Calu3 (cell line): ENCODE measurements at regions not wholly inside any gene's neighbourhood (a gene's known extent, or its start where the extent isn't known, plus 50 kb on each side); places are given as distances from the start of the nearest gene placed in this dataset.

Experiments used
- BruUV-seq: library from RNA; stranded (reverse); fragments of 400-500 nt; replicated peaks from 2 replicates; lab custom pipeline; 2021; lab: Mats Ljungman, UMichigan
- CTCF ChIA-PET: fragments of 300-600 bp; sonication (Branson Sonifier 250); formaldehyde crosslinking; loops from one replicate; lab custom pipeline; 2022; ENCODE audit warnings: antibody characterized with exemption; lab: Charles Lee
- DNase-seq: peaks from one replicate; pipeline ENCODE4 v3.0.0; 2022
- H3K27ac Mint-ChIP-seq: one replicate; pipeline ENCODE4 v1.8.0; 2022; ENCODE audit warnings: mixed read lengths; ENCODE audit not compliant: unreplicated experiment
- H3K27me3 Mint-ChIP-seq: one replicate; pipeline ENCODE4 v1.8.0; 2022; ENCODE audit warnings: mixed read lengths; ENCODE audit not compliant: unreplicated experiment
- H3K36me3 Mint-ChIP-seq: one replicate; pipeline ENCODE4 v1.8.0; 2022; ENCODE audit warnings: mild to moderate bottlenecking, moderate library complexity, mixed read lengths; ENCODE audit not compliant: insufficient read depth, unreplicated experiment
- H3K4me1 Mint-ChIP-seq: one replicate; pipeline ENCODE4 v1.8.0; 2022; ENCODE audit warnings: mild to moderate bottlenecking, low read depth, mixed read lengths; ENCODE audit not compliant: unreplicated experiment
- H3K4me3 Mint-ChIP-seq: one replicate; pipeline ENCODE4 v1.8.0; 2022; ENCODE audit warnings: mild to moderate bottlenecking, low read depth, moderate library complexity, mixed read lengths; ENCODE audit not compliant: unreplicated experiment
- H3K9me3 Mint-ChIP-seq: one replicate; pipeline ENCODE4 v1.8.0; 2022; ENCODE audit warnings: low read depth, mixed read lengths; ENCODE audit not compliant: unreplicated experiment
- intact Hi-C: fragments of 100-400 bp; cut with micrococcal nuclease; formaldehyde crosslinking; loops from one replicate; pipeline ENCODE4 v1.10.0; 2022; ENCODE audit not compliant: unreplicated experiment
- TF ChIP-seq, protein P1 (sequence below): fragments of 200-600 bp; IDR thresholded peaks from one replicate; pipeline ENCODE4 v1.8.0; 2022; ENCODE audit warnings: antibody characterized with exemption; ENCODE audit not compliant: unreplicated experiment

DNA sequence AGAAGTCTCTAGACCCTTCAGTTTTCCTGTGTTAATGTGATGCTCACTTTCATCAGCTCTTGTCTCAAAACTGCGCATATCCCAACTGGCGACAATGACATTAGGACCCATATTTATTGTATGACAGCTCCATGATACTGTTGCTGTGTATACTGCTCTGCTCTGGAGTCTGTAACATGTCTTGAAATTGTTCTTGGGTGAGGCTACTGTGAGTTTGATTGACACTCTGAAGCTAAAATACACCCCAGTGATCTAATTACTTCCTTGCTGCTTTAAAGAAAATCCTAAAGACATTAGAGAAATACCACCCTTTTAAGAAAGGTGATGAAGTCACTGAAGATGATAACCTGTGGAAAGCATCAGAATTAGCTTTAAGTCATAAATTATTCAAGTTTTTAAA, 1046.2 kb downstream of the KCNT2 start:
- no peak overlapping the region for H3K27ac Mint-ChIP-seq
- intact Hi-C loops = no loop called here
- H3K27me3 Mint-ChIP-seq = no peaks in the 10 kb centered on the region
- DNase-seq = no peak
- H3K36me3 Mint-ChIP-seq = no peaks in the 10 kb centered on the region
- CTCF ChIA-PET = no interaction called here
- no peak overlapping the region for H3K4me3 Mint-ChIP-seq
- TF ChIP-seq, protein P1, sequence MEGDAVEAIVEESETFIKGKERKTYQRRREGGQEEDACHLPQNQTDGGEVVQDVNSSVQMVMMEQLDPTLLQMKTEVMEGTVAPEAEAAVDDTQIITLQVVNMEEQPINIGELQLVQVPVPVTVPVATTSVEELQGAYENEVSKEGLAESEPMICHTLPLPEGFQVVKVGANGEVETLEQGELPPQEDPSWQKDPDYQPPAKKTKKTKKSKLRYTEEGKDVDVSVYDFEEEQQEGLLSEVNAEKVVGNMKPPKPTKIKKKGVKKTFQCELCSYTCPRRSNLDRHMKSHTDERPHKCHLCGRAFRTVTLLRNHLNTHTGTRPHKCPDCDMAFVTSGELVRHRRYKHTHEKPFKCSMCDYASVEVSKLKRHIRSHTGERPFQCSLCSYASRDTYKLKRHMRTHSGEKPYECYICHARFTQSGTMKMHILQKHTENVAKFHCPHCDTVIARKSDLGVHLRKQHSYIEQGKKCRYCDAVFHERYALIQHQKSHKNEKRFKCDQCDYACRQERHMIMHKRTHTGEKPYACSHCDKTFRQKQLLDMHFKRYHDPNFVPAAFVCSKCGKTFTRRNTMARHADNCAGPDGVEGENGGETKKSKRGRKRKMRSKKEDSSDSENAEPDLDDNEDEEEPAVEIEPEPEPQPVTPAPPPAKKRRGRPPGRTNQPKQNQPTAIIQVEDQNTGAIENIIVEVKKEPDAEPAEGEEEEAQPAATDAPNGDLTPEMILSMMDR = no peak
- H3K9me3 Mint-ChIP-seq = peaks cover 2% of the 10 kb centered on the region
- no peaks in the 10 kb centered on the region for H3K4me1 Mint-ChIP-seq
- no TSS peak for BruUV-seq

DNA sequence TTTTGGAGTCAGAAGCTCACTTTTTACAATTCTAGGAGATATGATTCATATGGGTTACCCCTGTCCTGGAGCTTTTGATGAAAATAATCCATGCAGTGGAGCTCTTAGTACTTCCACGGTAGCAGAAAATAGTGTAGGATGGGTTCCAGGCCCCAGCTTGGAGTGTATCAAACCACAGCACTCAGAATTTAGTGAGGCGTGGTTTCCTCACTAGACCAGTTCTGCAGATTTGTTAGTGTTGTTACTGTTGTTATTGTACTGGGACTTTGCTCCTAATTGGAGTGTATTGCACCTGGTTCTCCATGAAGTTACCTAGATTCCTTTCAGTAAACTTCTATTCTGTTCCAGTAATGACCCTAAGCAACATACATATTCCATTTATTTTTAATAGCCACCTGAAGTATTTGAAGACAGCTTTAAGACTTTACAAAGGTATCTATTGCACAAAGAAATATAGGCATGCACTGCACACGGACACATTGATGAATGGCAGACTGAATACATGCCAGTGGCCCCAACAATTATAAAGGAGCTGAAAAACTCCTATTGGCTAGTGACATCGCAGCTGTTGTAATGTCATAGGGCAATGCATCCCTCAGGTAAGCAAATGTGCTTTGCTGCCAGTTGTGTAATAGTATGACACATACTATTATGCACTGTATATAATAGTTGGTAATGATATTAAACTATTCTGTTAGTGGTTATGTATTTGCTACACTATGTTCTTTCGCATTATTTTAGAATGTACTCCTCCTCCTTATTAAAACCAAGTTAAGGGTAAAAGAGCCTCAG, 1058.0 kb downstream of the KCNT2 start:
- H3K4me3 Mint-ChIP-seq = no peak overlapping the region
- H3K36me3 Mint-ChIP-seq = no peaks in the 10 kb centered on the region
- CTCF ChIA-PET = no interaction called here
- no peaks in the 10 kb centered on the region for H3K9me3 Mint-ChIP-seq
- intact Hi-C loops = no loop called here
- H3K27me3 Mint-ChIP-seq = no peaks in the 10 kb centered on the region
- no peak for DNase-seq
- no TSS peak for BruUV-seq
- TF ChIP-seq, protein P1 = no peak
- no peak overlapping the region for H3K27ac Mint-ChIP-seq
- H3K4me1 Mint-ChIP-seq = no peaks in the 10 kb centered on the region

DNA sequence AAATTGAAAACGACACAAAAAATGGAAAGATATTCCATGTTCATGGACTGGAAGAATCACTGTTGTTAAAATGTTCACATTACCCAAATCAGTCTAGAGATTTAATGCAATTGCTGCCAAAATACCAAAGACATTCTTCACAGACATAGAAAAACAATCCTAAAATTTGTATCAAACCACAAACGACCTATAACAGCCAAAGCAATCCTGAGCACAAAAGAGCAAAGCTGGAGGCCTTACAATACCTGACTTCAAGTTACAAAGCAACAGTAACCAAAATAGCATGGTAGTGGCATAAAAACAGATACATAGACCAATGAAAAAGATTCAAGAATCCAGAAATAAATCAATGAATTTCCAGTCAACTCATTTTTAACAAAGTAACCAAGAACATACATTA, 1077.3 kb downstream of the KCNT2 start:
- H3K27ac Mint-ChIP-seq = no peak overlapping the region
- no peaks in the 10 kb centered on the region for H3K4me1 Mint-ChIP-seq
- CTCF ChIA-PET = no interaction called here

DNA sequence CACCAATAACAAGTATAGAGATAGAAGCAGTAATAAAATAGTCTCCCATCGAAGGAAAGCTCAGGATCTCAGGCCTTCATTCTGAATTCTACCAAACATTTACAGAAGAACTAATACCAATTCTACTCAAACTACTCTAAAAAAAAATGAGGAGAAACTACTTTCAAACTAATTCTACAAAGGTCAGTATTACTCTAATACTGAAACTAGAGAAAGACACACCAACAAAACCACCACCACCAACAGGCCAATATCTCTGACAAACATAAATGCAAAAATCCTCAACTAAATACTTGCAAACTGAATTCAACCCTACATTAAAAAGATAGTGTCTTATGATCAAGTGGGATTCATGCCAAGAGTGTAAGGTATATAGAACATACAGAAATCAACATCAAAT, 1078.4 kb downstream of the KCNT2 start:
- CTCF ChIA-PET = no interaction called here
- no peaks in the 10 kb centered on the region for H3K36me3 Mint-ChIP-seq
- intact Hi-C loops = no loop called here
- no peaks in the 10 kb centered on the region for H3K9me3 Mint-ChIP-seq
- DNase-seq = no peak
- no peaks in the 10 kb centered on the region for H3K4me1 Mint-ChIP-seq
- no peak overlapping the region for H3K4me3 Mint-ChIP-seq
- TF ChIP-seq, protein P1 = no peak
- no TSS peak for BruUV-seq
- H3K27ac Mint-ChIP-seq = no peak overlapping the region
- H3K27me3 Mint-ChIP-seq = no peaks in the 10 kb centered on the region

More for the DNA sequence above, 1077.3 kb downstream of the KCNT2 start:
- Mint-ChIP-seq H3K9me3 (no peaks in the 10 kb centered on the region), H3K4me3 (no peak overlapping the region), H3K27me3 (no peaks in the 10 kb centered on the region), H3K36me3 (no peaks in the 10 kb centered on the region)
- DNase-seq = no peak
- intact Hi-C loops = no loop called here
- TF ChIP-seq, protein P1 = no peak
- no TSS peak for BruUV-seq
